BLaER1 treated with 17β-estradiol and CSF1 and Interleukin-3, amounts not matched to agents 10 nM and 100 nM (cell line): ENCODE measurements at regions not wholly inside any gene's neighbourhood (a gene's known extent, or its start where the extent isn't known, plus 50 kb on each side); places are given as distances from the start of the nearest gene placed in this dataset.

ENCODE experiments used
- H3K27ac ChIP-seq, 11 experiments: shearing (Covaris generic); formaldehyde crosslinking; 2 replicates each; pipeline ENCODE4 v1.8.1; 2022
- H3K27me3 ChIP-seq, 11 experiments: shearing (Covaris generic); formaldehyde crosslinking; 2 replicates each; pipeline ENCODE4 v1.8.1; 2022
- H3K36me3 ChIP-seq, 11 experiments: shearing (Covaris generic); formaldehyde crosslinking; 2 replicates each; pipeline ENCODE4 v1.8.1; 2022
- H3K4me1 ChIP-seq, 10 experiments: shearing (Covaris generic); formaldehyde crosslinking; 2 replicates each; pipeline ENCODE4 v1.8.1; 2022
- H3K4me2 ChIP-seq, 11 experiments: shearing (Covaris generic); formaldehyde crosslinking; 2 replicates each; pipeline ENCODE4 v1.8.1; 2022
- H3K4me3 ChIP-seq, 10 experiments: shearing (Covaris generic); formaldehyde crosslinking; 2 replicates each; pipeline ENCODE4 v1.8.1; 2022
- H3K9ac ChIP-seq, 11 experiments: shearing (Covaris generic); formaldehyde crosslinking; 2 replicates each; pipeline ENCODE4 v1.8.1; 2022
- H3K9me3 ChIP-seq, 11 experiments: shearing (Covaris generic); formaldehyde crosslinking; replicated peaks in 1 of 11; 2 replicates each; pipeline ENCODE4 v1.8.1; 2022
- H4K20me1 ChIP-seq, 11 experiments: shearing (Covaris generic); formaldehyde crosslinking; 2 replicates each; pipeline ENCODE4 v1.8.1; 2022
- Cebpa-rat ChIP-seq, 11 experiments: shearing (Covaris generic); IDR thresholded peaks; 2 replicates each; pipeline ENCODE4 v1.8.1; 2022

- Histone ChIP-seq H3K27me3 (no peaks in the 10 kb centered on the region), H3K36me3 (no peaks in the 10 kb centered on the region), H3K27ac (no peak overlapping the region), H4K20me1 (no peaks in the 10 kb centered on the region), H3K9ac (no peak overlapping the region), H3K9me3 (no peaks in the 10 kb centered on the region), H3K4me3 (no peak overlapping the region), H3K4me2 (no peak overlapping the region), H3K4me1 (no peaks in the 10 kb centered on the region)
- TF ChIP-seq Cebpa-rat (IDR thresholded peaks at IDR 0.05): no peak
Measured at GRCh38 chr6:23688650-23689049, 437.4 kb upstream of the NRSN1 start.

GRCh38 chr6:23690453-23691049 is 435.5 kb upstream of the NRSN1 start:
- Histone ChIP-seq H3K36me3 (no peaks in the 10 kb centered on the region), H3K27me3 (no peaks in the 10 kb centered on the region), H3K4me1 (no peaks in the 10 kb centered on the region), H3K9me3 (no peaks in the 10 kb centered on the region), H3K27ac (no peak overlapping the region), H3K4me3 (no peak overlapping the region), H4K20me1 (no peaks in the 10 kb centered on the region), H3K9ac (no peak overlapping the region), H3K4me2 (no peak overlapping the region)
- no peak for TF ChIP-seq Cebpa-rat (IDR thresholded peaks at IDR 0.05)

- no peak for TF ChIP-seq Cebpa-rat (IDR thresholded peaks at IDR 0.05)
- Histone ChIP-seq H3K27me3 (no peaks in the 10 kb centered on the region), H4K20me1 (no peaks in the 10 kb centered on the region), H3K4me2 (no peak overlapping the region), H3K9ac (no peak overlapping the region), H3K9me3 (no peaks in the 10 kb centered on the region), H3K4me1 (no peaks in the 10 kb centered on the region), H3K27ac (no peak overlapping the region), H3K4me3 (no peak overlapping the region), H3K36me3 (no peaks in the 10 kb centered on the region)
Measured at GRCh38 chr6:23692184-23692583, 433.8 kb upstream of the NRSN1 start.

DNA sequence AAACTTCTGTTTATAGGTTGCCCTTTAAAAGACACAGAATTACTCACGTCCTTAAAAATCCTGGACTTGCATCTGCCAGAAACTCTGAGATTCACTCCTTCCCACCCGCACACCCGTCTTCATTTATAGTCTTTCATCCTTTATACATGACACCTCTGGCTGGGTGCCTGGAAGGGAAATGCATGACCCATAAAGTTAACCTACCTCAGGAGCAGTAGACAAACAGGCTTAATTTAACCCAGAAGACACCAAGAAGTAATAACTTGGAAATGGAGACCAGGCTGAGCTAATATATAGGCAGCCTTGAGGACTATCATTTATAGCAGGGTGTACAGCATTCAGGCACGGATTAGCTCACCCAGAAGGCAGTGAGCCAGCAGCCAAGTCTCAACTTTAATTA is 429.0 kb upstream of the NRSN1 start:
- H3K4me3 ChIP-seq: no peak overlapping the region
- no peaks in the 10 kb centered on the region for H3K9me3 ChIP-seq
- no peak for TF ChIP-seq Cebpa-rat (IDR thresholded peaks at IDR 0.05)
- no peak overlapping the region for H3K27ac ChIP-seq
- no peak overlapping the region for H3K9ac ChIP-seq
- no peak overlapping the region for H3K4me2 ChIP-seq
- H3K36me3 ChIP-seq: no peaks in the 10 kb centered on the region
- H4K20me1 ChIP-seq: no peaks in the 10 kb centered on the region
- H3K4me1 ChIP-seq: no peaks in the 10 kb centered on the region
- H3K27me3 ChIP-seq: no peaks in the 10 kb centered on the region

- Histone ChIP-seq H3K27me3 (no peaks in the 10 kb centered on the region), H3K4me1 (no peaks in the 10 kb centered on the region)
Measured at GRCh38 chr6:23704479-23705052, 421.4 kb upstream of the NRSN1 start.

GRCh38 chr6:23705697-23706096 is 420.3 kb upstream of the NRSN1 start:
- Histone ChIP-seq H3K4me2 (no peak overlapping the region), H3K9me3 (no peaks in the 10 kb centered on the region), H3K4me1 (no peaks in the 10 kb centered on the region), H4K20me1 (no peaks in the 10 kb centered on the region), H3K36me3 (no peaks in the 10 kb centered on the region), H3K27ac (no peak overlapping the region), H3K4me3 (no peak overlapping the region), H3K9ac (no peak overlapping the region), H3K27me3 (no peaks in the 10 kb centered on the region)
- no peak for TF ChIP-seq Cebpa-rat (IDR thresholded peaks at IDR 0.05)

More at GRCh38 chr6:23704479-23705052, 421.4 kb upstream of the NRSN1 start:
- Histone ChIP-seq H3K9me3 (no peaks in the 10 kb centered on the region), H3K9ac (no peak overlapping the region), H4K20me1 (no peaks in the 10 kb centered on the region), H3K27ac (no peak overlapping the region), H3K4me2 (no peak overlapping the region), H3K36me3 (no peaks in the 10 kb centered on the region), H3K4me3 (no peak overlapping the region)
- no peak for TF ChIP-seq Cebpa-rat (IDR thresholded peaks at IDR 0.05)

GRCh38 chr6:23712756-23713155 is 413.3 kb upstream of the NRSN1 start:
- Histone ChIP-seq H3K9me3 (no peaks in the 10 kb centered on the region), H3K9ac (no peak overlapping the region), H4K20me1 (no peaks in the 10 kb centered on the region), H3K27me3 (no peaks in the 10 kb centered on the region), H3K4me2 (no peak overlapping the region), H3K4me1 (no peaks in the 10 kb centered on the region), H3K36me3 (no peaks in the 10 kb centered on the region), H3K27ac (no peak overlapping the region), H3K4me3 (no peak overlapping the region)
- TF ChIP-seq Cebpa-rat (IDR thresholded peaks at IDR 0.05): no peak

DNA sequence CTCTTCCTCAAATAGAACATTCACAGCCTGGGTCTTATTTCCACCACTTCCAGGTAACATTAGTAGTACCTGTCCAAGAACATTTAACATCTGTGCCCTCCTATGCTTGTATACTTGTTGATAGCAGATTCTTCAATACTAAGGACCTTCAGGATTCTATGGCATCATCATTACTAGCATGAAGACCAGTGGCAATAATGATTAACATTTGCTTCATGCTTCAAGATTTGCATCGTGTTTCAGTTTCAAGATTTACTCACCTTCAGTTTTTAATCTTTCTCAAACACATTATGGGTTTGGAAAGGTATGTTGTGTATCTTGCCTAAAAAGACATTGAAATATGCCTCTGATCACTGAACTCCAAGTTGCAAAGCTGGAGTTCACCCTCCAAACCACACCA is 412.8 kb upstream of the NRSN1 start:
- H3K4me1 ChIP-seq: no peaks in the 10 kb centered on the region
- no peak overlapping the region for H3K4me3 ChIP-seq
- H3K9ac ChIP-seq: no peak overlapping the region
- no peak overlapping the region for H3K4me2 ChIP-seq
- no peak overlapping the region for H3K27ac ChIP-seq
- H3K9me3 ChIP-seq: no peaks in the 10 kb centered on the region
- no peaks in the 10 kb centered on the region for H3K27me3 ChIP-seq
- H4K20me1 ChIP-seq: no peaks in the 10 kb centered on the region
- TF ChIP-seq Cebpa-rat (IDR thresholded peaks at IDR 0.05): no peak
- no peaks in the 10 kb centered on the region for H3K36me3 ChIP-seq

DNA sequence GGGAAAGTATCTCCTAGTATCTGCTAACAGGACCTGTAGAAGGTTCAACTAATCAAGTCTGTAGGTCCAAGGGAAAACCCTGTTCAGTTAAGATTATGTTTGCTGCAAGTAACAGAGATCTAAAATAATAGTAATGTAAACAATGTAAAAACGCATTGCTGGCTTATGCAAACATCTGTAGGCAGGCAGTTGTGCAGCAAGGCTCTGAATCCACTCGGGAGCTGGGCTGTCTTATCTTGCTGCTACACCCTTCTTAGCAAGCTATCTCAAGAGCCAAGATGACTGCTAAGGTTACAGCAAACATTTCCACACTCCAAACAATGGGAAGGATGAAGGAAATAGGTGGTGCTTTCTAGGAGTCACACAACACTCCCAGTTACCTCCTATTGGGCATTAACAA is 397.3 kb upstream of the NRSN1 start:
- Histone ChIP-seq H3K4me2 (no peak overlapping the region), H4K20me1 (no peaks in the 10 kb centered on the region), H3K9me3 (no peaks in the 10 kb centered on the region), H3K9ac (no peak overlapping the region), H3K4me3 (no peak overlapping the region), H3K27ac (no peak overlapping the region), H3K36me3 (no peaks in the 10 kb centered on the region), H3K27me3 (no peaks in the 10 kb centered on the region), H3K4me1 (no peaks in the 10 kb centered on the region)
- TF ChIP-seq Cebpa-rat (IDR thresholded peaks at IDR 0.05): no peak

GRCh38 chr6:23731609-23732008 is 394.4 kb upstream of the NRSN1 start:
- no peak for TF ChIP-seq Cebpa-rat (IDR thresholded peaks at IDR 0.05)
- Histone ChIP-seq H3K27me3 (no peaks in the 10 kb centered on the region), H3K4me1 (no peaks in the 10 kb centered on the region), H3K4me2 (no peak overlapping the region), H4K20me1 (no peaks in the 10 kb centered on the region), H3K9ac (no peak overlapping the region), H3K36me3 (no peaks in the 10 kb centered on the region), H3K4me3 (no peak overlapping the region), H3K27ac (no peak overlapping the region), H3K9me3 (no peaks in the 10 kb centered on the region)
